Panc1 (cell line): ENCODE measurements at regions not wholly inside any gene's neighbourhood (a gene's known extent, or its start where the extent isn't known, plus 50 kb on each side); places are given as distances from the start of the nearest gene placed in this dataset.

ENCODE experiments used
- ATAC-seq: fragments of 200-7000 bp; cut with Tn5 transposase; 2 replicates; pipeline ENCODE4 v1.9.1; 2020; ENCODE audit warnings: mild to moderate bottlenecking, moderate library complexity
- BruUV-seq: library from RNA; stranded (reverse); fragments of 400-500 nt; replicated peaks from 2 replicates; lab custom pipeline; 2021; lab: Mats Ljungman, UMichigan
- CTCF ChIA-PET: fragments of 300-600 bp; sonication (Branson Sonifier 250); formaldehyde crosslinking; loops from one replicate; lab custom pipeline; 2022; ENCODE audit warnings: antibody characterized with exemption; lab: Charles Lee
- POLR2A ChIA-PET: fragments of 300-600 bp; sonication (Branson Sonifier 250); formaldehyde crosslinking; loops from one replicate; lab custom pipeline; 2022; ENCODE audit warnings: antibody characterized with exemption; lab: Charles Lee
- DNase-seq: peaks from one replicate; pipeline ENCODE4 v3.0.0-alpha.2; 2010; ENCODE audit warnings: low read depth, low spot score
- H3K27ac ChIP-seq: 2 replicates; pipeline ENCODE4 v1.5.1; 2011; ENCODE audit warnings: mild to moderate bottlenecking, low read length, inconsistent platforms
- H3K27me3 ChIP-seq: fragments of 200-500 bp; sonication (Bioruptor generic); 2 replicates; pipeline ENCODE4 v1.6.0; 2014; ENCODE audit warnings: low read length, inconsistent platforms; ENCODE audit not compliant: control insufficient read depth, insufficient read depth
- H3K36me3 ChIP-seq: fragments of 200-500 bp; sonication (Bioruptor generic); 2 replicates; pipeline ENCODE4 v1.5.1; 2014; ENCODE audit warnings: inconsistent platforms, mild to moderate bottlenecking, low read length, moderate library complexity; ENCODE audit not compliant: control insufficient read depth, insufficient read depth
- H3K4me1 ChIP-seq: 2 replicates; pipeline ENCODE4 v1.5.1; 2011; ENCODE audit warnings: inconsistent platforms, mild to moderate bottlenecking, low read length, moderate library complexity; ENCODE audit not compliant: control insufficient read depth, insufficient read depth
- H3K4me3 ChIP-seq, 2 experiments: 2 replicates each; pipeline ENCODE4 v1.5.1; 2011 to 2012; ENCODE audit warnings: low read depth in 2 of 2, low read length in 2 of 2, mild to moderate bottlenecking in 2 of 2, inconsistent platforms in 1 of 2, moderate library complexity in 1 of 2
- H3K9me3 ChIP-seq: fragments of 200-500 bp; sonication (Bioruptor generic); 2 replicates; pipeline ENCODE4 v1.5.1; 2014; ENCODE audit warnings: low read depth, mild to moderate bottlenecking, inconsistent platforms, low read length, moderate library complexity; ENCODE audit not compliant: control insufficient read depth, insufficient read depth
- POLR2AphosphoS5 ChIP-seq: IDR thresholded peaks from 2 replicates; pipeline ENCODE4 v1.6.1; 2012; ENCODE audit warnings: mild to moderate bottlenecking, low read depth, low read length, moderate library complexity
- SIN3A ChIP-seq: IDR thresholded peaks from 2 replicates; pipeline ENCODE4 v1.6.1; 2012; ENCODE audit warnings: low read depth, mild to moderate bottlenecking, low read length, moderate library complexity, borderline replicate concordance; ENCODE audit not compliant: insufficient read depth
- TCF7L2 ChIP-seq: IDR thresholded peaks from 2 replicates; pipeline ENCODE4 v1.6.1; 2011; ENCODE audit warnings: mild to moderate bottlenecking, low read depth, low read length, inconsistent platforms
- in situ Hi-C: cut with HindIII; loops from 2 replicates; pipeline ENCODE4 v1.10.0; 2016; ENCODE audit warnings: low sequenced_read_pairs, low pct_unique_long_range_greater_than_20kb
- intact Hi-C: fragments of 100-400 bp; cut with micrococcal nuclease; formaldehyde crosslinking; loops from one replicate; pipeline ENCODE4 v1.10.0; 2022; ENCODE audit not compliant: unreplicated experiment
- TF ChIP-seq, protein P1 (sequence below), 2 experiments: IDR thresholded peaks; 2 replicates each; pipeline ENCODE4 v1.6.1; 2011 to 2012; ENCODE audit warnings: low read depth in 2 of 2, control low read depth in 1 of 2, low read length in 1 of 2, mild to moderate bottlenecking in 1 of 2, moderate library complexity in 1 of 2; ENCODE audit not compliant: insufficient read depth in 1 of 2
- TF ChIP-seq, protein P2 (sequence below): fragments of 450-650 bp; IDR thresholded peaks from 2 replicates; pipeline ENCODE4 v1.5.1; 2017; ENCODE audit warnings: mild to moderate bottlenecking

DNA sequence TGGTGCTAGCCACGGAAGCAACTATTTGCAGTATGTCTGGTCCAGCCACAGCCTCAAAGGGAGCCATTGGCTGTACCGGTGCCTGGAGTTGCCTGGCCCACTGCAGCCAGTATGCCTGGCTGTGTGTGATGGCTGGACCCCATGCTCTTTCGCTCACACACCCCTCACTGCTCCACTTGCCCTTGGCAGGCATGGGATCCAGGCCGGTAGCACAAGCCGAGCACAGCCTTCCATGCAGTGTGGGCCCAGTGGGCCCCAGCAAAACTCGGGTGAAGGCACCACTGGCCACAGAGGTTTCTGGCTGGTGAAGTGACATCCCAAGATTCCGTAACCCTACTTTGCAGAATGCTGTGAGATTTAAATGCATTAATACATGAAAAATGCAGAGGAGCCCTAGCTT, 665.8 kb downstream of the PLPP3 start:
- TF ChIP-seq SIN3A, result no peak
- TF ChIP-seq TCF7L2, result no peak
- TF ChIP-seq, protein P1, sequence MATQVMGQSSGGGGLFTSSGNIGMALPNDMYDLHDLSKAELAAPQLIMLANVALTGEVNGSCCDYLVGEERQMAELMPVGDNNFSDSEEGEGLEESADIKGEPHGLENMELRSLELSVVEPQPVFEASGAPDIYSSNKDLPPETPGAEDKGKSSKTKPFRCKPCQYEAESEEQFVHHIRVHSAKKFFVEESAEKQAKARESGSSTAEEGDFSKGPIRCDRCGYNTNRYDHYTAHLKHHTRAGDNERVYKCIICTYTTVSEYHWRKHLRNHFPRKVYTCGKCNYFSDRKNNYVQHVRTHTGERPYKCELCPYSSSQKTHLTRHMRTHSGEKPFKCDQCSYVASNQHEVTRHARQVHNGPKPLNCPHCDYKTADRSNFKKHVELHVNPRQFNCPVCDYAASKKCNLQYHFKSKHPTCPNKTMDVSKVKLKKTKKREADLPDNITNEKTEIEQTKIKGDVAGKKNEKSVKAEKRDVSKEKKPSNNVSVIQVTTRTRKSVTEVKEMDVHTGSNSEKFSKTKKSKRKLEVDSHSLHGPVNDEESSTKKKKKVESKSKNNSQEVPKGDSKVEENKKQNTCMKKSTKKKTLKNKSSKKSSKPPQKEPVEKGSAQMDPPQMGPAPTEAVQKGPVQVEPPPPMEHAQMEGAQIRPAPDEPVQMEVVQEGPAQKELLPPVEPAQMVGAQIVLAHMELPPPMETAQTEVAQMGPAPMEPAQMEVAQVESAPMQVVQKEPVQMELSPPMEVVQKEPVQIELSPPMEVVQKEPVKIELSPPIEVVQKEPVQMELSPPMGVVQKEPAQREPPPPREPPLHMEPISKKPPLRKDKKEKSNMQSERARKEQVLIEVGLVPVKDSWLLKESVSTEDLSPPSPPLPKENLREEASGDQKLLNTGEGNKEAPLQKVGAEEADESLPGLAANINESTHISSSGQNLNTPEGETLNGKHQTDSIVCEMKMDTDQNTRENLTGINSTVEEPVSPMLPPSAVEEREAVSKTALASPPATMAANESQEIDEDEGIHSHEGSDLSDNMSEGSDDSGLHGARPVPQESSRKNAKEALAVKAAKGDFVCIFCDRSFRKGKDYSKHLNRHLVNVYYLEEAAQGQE (IDR thresholded peaks at IDR 0.05; ENCODE audit: insufficient read depth in 1 of 2, low read depth in 2 of 2, low read length in 1 of 2), result no peak
- TF ChIP-seq, protein P2, sequence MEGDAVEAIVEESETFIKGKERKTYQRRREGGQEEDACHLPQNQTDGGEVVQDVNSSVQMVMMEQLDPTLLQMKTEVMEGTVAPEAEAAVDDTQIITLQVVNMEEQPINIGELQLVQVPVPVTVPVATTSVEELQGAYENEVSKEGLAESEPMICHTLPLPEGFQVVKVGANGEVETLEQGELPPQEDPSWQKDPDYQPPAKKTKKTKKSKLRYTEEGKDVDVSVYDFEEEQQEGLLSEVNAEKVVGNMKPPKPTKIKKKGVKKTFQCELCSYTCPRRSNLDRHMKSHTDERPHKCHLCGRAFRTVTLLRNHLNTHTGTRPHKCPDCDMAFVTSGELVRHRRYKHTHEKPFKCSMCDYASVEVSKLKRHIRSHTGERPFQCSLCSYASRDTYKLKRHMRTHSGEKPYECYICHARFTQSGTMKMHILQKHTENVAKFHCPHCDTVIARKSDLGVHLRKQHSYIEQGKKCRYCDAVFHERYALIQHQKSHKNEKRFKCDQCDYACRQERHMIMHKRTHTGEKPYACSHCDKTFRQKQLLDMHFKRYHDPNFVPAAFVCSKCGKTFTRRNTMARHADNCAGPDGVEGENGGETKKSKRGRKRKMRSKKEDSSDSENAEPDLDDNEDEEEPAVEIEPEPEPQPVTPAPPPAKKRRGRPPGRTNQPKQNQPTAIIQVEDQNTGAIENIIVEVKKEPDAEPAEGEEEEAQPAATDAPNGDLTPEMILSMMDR, result no peak
- no peak for TF ChIP-seq POLR2AphosphoS5
- intact Hi-C loops (no loop called here), in situ Hi-C loops (no loop called here)
- no peaks in the 10 kb centered on the region for H3K9me3 ChIP-seq
- H3K27me3 ChIP-seq, result no peaks in the 10 kb centered on the region
- POLR2A ChIA-PET, result no interaction called here
- no peaks in the 10 kb centered on the region for H3K36me3 ChIP-seq
- H3K4me1 ChIP-seq, result no peaks in the 10 kb centered on the region
- H3K27ac ChIP-seq, result no peak overlapping the region
- DNase-seq, result no peak
- CTCF ChIA-PET, result no interaction called here
- no TSS peak for BruUV-seq
- no peak for ATAC-seq
- no peak overlapping the region for H3K4me3 ChIP-seq

DNA sequence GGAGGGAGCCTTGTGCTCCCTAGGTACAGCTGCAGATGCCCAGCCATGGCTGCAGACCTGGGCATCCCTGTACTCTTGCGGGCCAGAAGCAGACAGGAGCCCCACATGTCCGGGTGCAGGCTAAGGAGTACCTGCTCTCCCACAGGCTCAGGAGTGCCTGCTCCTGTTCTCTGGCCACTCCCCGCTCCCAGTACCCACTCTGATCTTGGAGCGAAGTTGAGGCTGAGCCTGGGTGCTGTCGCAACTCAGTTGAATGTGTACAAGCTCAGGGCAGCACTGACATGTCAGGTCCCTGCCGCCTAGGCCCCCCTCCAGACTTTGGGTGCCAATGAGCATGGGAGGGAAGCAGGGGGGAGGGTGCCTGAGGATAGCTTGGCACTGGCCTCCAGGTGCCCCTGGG, 666.9 kb downstream of the PLPP3 start:
- no peak overlapping the region for H3K27ac ChIP-seq
- no peaks in the 10 kb centered on the region for H3K27me3 ChIP-seq
- ATAC-seq (no peak), DNase-seq (no peak)
- no peaks in the 10 kb centered on the region for H3K4me1 ChIP-seq
- TF ChIP-seq, protein P2, result no peak
- no peak for TF ChIP-seq POLR2AphosphoS5
- TF ChIP-seq, protein P1 (IDR thresholded peaks at IDR 0.05; ENCODE audit: insufficient read depth in 1 of 2, low read depth in 2 of 2, low read length in 1 of 2), result no peak
- no peak for TF ChIP-seq TCF7L2
- no peak for TF ChIP-seq SIN3A
- intact Hi-C loops, result no loop called here
- CTCF ChIA-PET, result no interaction called here
- H3K36me3 ChIP-seq, result no peaks in the 10 kb centered on the region
- no peak overlapping the region for H3K4me3 ChIP-seq
- in situ Hi-C loops, result no loop called here
- no TSS peak for BruUV-seq
- H3K9me3 ChIP-seq, result no peaks in the 10 kb centered on the region
- POLR2A ChIA-PET, result no interaction called here
